ENCODE measurements at regions not wholly inside any gene's neighbourhood (a gene's known extent, or its start where the extent isn't known, plus 50 kb on each side); places are given as distances from the start of the nearest gene placed in this dataset.
A peak's percentile ranks its signal among the peaks of the same experiment; 100 is the strongest.
"Not testable (repeated sequence)": the region's sequence is repeated elsewhere in the genome, so short reads cannot be mapped to it uniquely, and the experiment has no call there.

- TF ChIP-seq CTCF (IDR thresholded peaks at IDR 0.05; ENCODE audit: low read depth, low read length, missing control alignments), result no peak
- DNase-seq (ENCODE audit: extremely low read depth, low read depth), result peak; percentile 97
- H3K4me3 ChIP-seq (replicated peaks; ENCODE audit: low read depth, low read length), result peak overlapping the region; percentile 49
Observed at GRCh38 chr6:27814665-27815424, 97.4 kb downstream of the OR2B2 start.

DNA sequence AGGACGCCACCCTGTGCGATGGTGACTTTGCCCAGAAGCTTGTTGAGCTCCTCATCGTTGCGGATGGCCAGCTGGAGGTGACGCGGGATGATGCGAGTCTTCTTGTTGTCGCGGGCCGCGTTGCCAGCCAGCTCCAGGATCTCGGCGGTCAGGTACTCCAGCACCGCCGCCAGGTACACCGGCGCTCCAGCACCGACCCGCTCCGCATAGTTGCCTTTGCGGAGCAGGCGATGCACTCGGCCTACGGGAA, 97.9 kb downstream of the OR2B2 start:
- peak overlapping the region; percentile 49 for H3K4me3 ChIP-seq (replicated peaks; ENCODE audit: low read depth, low read length)
- not testable (repeated sequence) for DNase-seq (ENCODE audit: extremely low read depth, low read depth)

DNA sequence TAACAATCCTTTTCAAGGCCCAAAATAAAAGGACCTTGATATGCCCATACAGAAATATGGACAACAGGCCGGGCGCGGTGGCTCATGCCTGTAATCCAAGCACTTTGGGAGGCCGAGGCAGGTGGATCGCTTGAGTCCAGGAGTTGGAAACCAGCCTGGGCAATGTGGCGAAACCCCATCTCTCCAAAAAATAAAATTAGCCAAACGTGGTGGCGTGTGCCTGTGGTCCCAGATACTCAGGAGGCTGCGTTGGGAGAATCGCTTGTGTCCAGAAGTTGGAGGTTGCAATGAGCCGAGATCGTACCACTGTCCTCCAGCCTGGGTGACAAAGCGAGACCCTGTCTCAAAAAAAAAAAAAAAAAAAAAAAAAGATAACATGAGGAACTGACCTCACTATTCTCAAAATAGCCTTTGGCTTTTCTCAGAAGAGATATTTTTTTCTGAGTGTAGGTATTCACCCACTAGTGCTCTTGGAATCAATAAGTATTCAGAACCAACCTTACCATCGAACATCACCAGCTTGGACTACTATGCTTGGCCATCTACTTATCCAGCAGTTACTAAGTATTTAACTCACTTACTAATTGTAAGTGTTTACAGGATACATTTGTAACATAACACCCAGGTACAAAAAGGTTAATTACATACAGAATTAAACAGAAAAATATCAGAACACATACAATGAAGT, 99.2 kb downstream of the OR2B2 start:
- TF ChIP-seq CTCF (IDR thresholded peaks at IDR 0.05; ENCODE audit: low read depth, low read length, missing control alignments), result no peak
- H3K4me3 ChIP-seq (replicated peaks; ENCODE audit: low read depth, low read length), result no peak overlapping the region
- DNase-seq (ENCODE audit: extremely low read depth, low read depth), result no peak

- TF ChIP-seq CTCF (IDR thresholded peaks at IDR 0.05; ENCODE audit: low read depth, low read length, missing control alignments), result no peak
- H3K4me3 ChIP-seq (replicated peaks; ENCODE audit: low read depth, low read length), result peak overlapping the region; percentile 6; the same call in 1 of the 2 replicates
- no peak for DNase-seq (ENCODE audit: extremely low read depth, low read depth)
Observed at GRCh38 chr6:27812078-27812804, 100.0 kb downstream of the OR2B2 start.

GRCh38 chr6:27811451-27811772, 100.8 kb downstream of the OR2B2 start:
- H3K4me3 ChIP-seq (replicated peaks; ENCODE audit: low read depth, low read length), result peak overlapping the region; percentile 84
- DNase-seq (ENCODE audit: extremely low read depth, low read depth), result no peak
- TF ChIP-seq CTCF (IDR thresholded peaks at IDR 0.05; ENCODE audit: low read depth, low read length, missing control alignments), result no peak

GRCh38 chr6:27810768-27811450, 101.3 kb downstream of the OR2B2 start:
- no peak for DNase-seq (ENCODE audit: extremely low read depth, low read depth)
- TF ChIP-seq CTCF (IDR thresholded peaks at IDR 0.05; ENCODE audit: low read depth, low read length, missing control alignments), result no peak
- peak overlapping the region; percentile 84 for H3K4me3 ChIP-seq (replicated peaks; ENCODE audit: low read depth, low read length)

Measured in HFF-Myc (cell line).